GM13976 (cell line): ENCODE measurements at regions not wholly inside any gene's neighbourhood (a gene's known extent, or its start where the extent isn't known, plus 50 kb on each side); places are given as distances from the start of the nearest gene placed in this dataset.

Experiments
- DNase-seq: peaks from one replicate; pipeline ENCODE4 v3.0.0; 2012; ENCODE audit warnings: low spot score
- in situ Hi-C: fragments of 300-500 bp; cut with MboI; formaldehyde crosslinking; loops from one replicate; pipeline ENCODE4 v1.12.0; 2022; ENCODE audit warnings: low sequenced_read_pairs, mixed read lengths, inconsistent platforms; ENCODE audit not compliant: unreplicated experiment
- TF ChIP-seq, protein P1 (sequence below): IDR thresholded peaks from 2 replicates; pipeline ENCODE4 v1.5.1; 2012; ENCODE audit warnings: borderline replicate concordance, mild to moderate bottlenecking; ENCODE audit not compliant: insufficient read depth; ENCODE audit errors: extremely low read depth, missing control alignments, control extremely low read depth

- in situ Hi-C loops: no loop called here
- TF ChIP-seq, protein P1, sequence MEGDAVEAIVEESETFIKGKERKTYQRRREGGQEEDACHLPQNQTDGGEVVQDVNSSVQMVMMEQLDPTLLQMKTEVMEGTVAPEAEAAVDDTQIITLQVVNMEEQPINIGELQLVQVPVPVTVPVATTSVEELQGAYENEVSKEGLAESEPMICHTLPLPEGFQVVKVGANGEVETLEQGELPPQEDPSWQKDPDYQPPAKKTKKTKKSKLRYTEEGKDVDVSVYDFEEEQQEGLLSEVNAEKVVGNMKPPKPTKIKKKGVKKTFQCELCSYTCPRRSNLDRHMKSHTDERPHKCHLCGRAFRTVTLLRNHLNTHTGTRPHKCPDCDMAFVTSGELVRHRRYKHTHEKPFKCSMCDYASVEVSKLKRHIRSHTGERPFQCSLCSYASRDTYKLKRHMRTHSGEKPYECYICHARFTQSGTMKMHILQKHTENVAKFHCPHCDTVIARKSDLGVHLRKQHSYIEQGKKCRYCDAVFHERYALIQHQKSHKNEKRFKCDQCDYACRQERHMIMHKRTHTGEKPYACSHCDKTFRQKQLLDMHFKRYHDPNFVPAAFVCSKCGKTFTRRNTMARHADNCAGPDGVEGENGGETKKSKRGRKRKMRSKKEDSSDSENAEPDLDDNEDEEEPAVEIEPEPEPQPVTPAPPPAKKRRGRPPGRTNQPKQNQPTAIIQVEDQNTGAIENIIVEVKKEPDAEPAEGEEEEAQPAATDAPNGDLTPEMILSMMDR: no peak
- no peak for DNase-seq
Measured at GRCh38 chr10:6719561-6719960, 139.5 kb upstream of the PRKCQ start.

DNA sequence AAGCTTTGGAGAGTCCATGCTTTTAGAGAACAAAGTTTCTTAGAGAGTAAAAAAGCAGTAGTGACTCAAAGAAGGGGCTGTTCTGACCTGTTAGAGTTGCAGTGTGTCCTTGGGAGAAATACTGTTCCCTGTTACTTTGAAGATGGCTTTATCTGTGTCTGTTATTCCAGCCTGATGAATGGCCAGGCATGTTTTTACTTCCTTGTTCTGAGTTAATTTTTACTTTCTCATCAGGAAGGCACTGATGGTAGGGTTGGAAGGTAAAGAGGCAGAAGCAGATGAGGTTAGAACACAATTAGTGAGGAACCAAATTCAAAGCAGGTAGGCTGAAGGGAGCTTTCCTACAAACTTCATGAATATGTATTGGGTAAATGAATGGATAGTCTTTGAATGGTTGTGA, 138.5 kb upstream of the PRKCQ start:
- no peak for DNase-seq
- TF ChIP-seq, protein P1: no peak

GRCh38 chr10:6716516-6716915, 136.4 kb upstream of the PRKCQ start:
- in situ Hi-C loops: no loop called here
- TF ChIP-seq, protein P1: no peak
- DNase-seq: no peak

More for the DNA sequence above, 138.5 kb upstream of the PRKCQ start:
- in situ Hi-C loops: no loop called here

GRCh38 chr10:6713716-6714115, 133.6 kb upstream of the PRKCQ start:
- in situ Hi-C loops: no loop called here
- DNase-seq: no peak
- TF ChIP-seq, protein P1: no peak

DNA sequence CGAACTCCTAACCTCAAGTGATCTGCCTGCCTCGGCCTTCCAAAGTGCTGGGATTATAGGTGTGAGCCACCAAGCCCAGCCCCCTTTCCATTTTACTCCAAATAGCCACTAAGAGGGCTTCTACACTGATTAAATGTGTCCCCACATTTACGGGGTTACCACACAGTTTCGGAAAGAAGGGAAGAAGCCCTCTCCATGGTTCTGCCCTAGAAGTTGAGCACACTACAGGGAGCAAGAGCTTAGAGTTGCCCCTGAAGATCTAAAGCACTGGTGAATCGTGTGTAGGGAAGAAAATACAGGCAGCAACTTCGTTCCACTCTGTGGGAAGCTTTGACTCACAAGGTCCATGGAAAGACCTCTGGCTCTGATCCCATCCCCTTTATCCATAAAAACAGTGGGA, 133.0 kb upstream of the PRKCQ start:
- in situ Hi-C loops: no loop called here
- TF ChIP-seq, protein P1: no peak
- DNase-seq: no peak

- TF ChIP-seq, protein P1: no peak
- DNase-seq: no peak
- in situ Hi-C loops: no loop called here
Measured at GRCh38 chr10:6711881-6712280, 131.8 kb upstream of the PRKCQ start.

- TF ChIP-seq, protein P1: no peak
- in situ Hi-C loops: no loop called here
- no peak for DNase-seq
Measured at GRCh38 chr10:6711408-6711841, 131.3 kb upstream of the PRKCQ start.
